ENCODE measurements at regions not wholly inside any gene's neighbourhood (a gene's known extent, or its start where the extent isn't known, plus 50 kb on each side); places are given as distances from the start of the nearest gene placed in this dataset.
"Not testable (repeated sequence)": the region's sequence is repeated elsewhere in the genome, so short reads cannot be mapped to it uniquely, and the experiment has no call there.

- DNase-seq = no peak
These were observed 650.5 kb upstream of the NR2F2 start for GRCh38 chr15:95679847-95680582.

- no peak for DNase-seq
These were observed 649.8 kb upstream of the NR2F2 start for GRCh38 chr15:95680728-95681127.

GRCh38 chr15:95681836-95682544 lies 648.5 kb upstream of the NR2F2 start:
- no peak for DNase-seq

- no peak for DNase-seq
These were observed 646.4 kb upstream of the NR2F2 start for GRCh38 chr15:95684126-95684525.

GRCh38 chr15:95684693-95685115 lies 645.8 kb upstream of the NR2F2 start:
- DNase-seq = no peak

- DNase-seq = no peak
These were observed 643.4 kb upstream of the NR2F2 start for GRCh38 chr15:95687061-95687460.

GRCh38 chr15:95687686-95688085 lies 642.8 kb upstream of the NR2F2 start:
- no peak for DNase-seq

- no peak for DNase-seq
These were observed 639.7 kb upstream of the NR2F2 start for GRCh38 chr15:95690631-95691340.

GRCh38 chr15:95693917-95694316 lies 636.6 kb upstream of the NR2F2 start:
- no peak for DNase-seq

- DNase-seq = no peak
These were observed 632.3 kb upstream of the NR2F2 start for GRCh38 chr15:95698230-95698629.

GRCh38 chr15:95698951-95699350 lies 631.5 kb upstream of the NR2F2 start:
- no peak for DNase-seq

GRCh38 chr15:95699578-95699977 lies 630.9 kb upstream of the NR2F2 start:
- DNase-seq = no peak

GRCh38 chr15:95700692-95701091 lies 629.8 kb upstream of the NR2F2 start:
- not testable (repeated sequence) for DNase-seq

GRCh38 chr15:95701410-95701809 lies 629.1 kb upstream of the NR2F2 start:
- no peak for DNase-seq

- no peak for DNase-seq
These were observed 620.4 kb upstream of the NR2F2 start for GRCh38 chr15:95709959-95710695.

- no peak for DNase-seq
These were observed 617.7 kb upstream of the NR2F2 start for GRCh38 chr15:95712785-95713184.

GRCh38 chr15:95713324-95713723 lies 617.2 kb upstream of the NR2F2 start:
- DNase-seq = no peak

GRCh38 chr15:95715116-95715903 lies 615.2 kb upstream of the NR2F2 start:
- DNase-seq = no peak

- no peak for DNase-seq
These were observed 614.4 kb upstream of the NR2F2 start for GRCh38 chr15:95715906-95716656.

- no peak for DNase-seq
These were observed 613.8 kb upstream of the NR2F2 start for GRCh38 chr15:95716708-95717107.

GRCh38 chr15:95718441-95718840 lies 612.1 kb upstream of the NR2F2 start:
- DNase-seq = no peak
